ENCODE measurements at regions not wholly inside any gene's neighbourhood (a gene's known extent, or its start where the extent isn't known, plus 50 kb on each side); places are given as distances from the start of the nearest gene placed in this dataset.
"Not testable (repeated sequence)": the region's sequence is repeated elsewhere in the genome, so short reads cannot be mapped to it uniquely, and the experiment has no call there.

DNA sequence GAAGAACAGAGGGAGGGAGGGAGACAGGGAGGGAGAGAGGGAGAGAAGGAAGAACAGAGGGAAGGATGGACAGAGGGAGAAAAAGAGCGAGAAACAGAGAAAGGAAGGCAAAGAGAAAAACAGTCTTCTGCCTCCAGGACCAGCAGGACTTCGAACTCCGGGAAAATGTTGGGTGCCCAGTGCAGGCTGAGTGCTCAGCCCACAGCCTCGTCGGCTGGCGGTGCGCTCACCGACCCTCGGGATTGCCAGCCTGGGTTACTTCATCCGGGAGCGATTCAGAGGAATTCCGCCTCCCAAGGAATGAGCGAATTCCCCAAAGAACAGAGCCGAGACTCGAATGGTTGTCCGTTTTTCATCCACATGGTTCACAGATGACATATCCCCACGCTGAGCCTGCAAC is 1931.7 kb upstream of the DEFB115 start:
- H3K27ac Mint-ChIP-seq (ENCODE audit: low read depth); ATAC-seq (replicated peaks; ENCODE audit: extremely low read depth, poor library complexity, severe bottlenecking); DNase-seq (ENCODE audit: low spot score in 2 of 2); H3K36me3 Mint-ChIP-seq (ENCODE audit: insufficient read depth): not testable (repeated sequence)
- Mint-ChIP-seq H3K27me3 (peaks cover 12% of the 10 kb centered on the region), H3K4me3 (peak overlapping the region; percentile 51), H3K4me1 (peaks cover 10% of the 10 kb centered on the region), H3K9me3 (peaks cover 10% of the 10 kb centered on the region)

DNA sequence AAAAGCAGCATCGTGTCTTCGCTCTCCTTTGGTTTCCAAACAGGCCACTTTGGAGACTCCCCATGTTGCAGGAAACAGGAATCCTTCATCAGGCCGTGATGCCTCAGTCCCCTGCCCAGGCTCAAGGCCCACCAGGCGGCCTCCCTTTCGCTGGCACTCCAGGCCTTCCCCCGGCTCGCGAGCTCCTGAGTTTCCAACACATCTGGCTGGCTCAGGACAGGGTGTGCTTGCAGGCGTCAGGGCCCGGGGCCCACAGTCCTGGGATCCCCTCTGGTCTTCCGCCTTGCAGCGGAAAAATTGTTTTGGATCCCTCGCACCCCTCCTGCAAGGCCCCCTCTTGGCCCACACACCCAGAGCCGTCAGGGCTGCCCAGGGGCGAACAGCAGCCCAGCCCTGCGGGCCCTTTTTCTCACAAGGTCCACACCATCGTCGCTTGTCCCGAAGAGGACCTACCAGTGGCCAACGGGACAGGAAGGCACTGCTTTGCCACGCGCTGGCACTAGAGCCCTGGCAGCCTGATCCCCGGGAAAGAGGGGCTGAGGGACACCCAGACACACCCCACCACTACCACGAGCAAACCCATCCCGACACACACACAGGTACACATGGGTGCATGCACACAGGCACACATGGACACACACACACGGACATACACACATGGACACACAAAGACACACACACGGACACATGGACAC is 1930.9 kb upstream of the DEFB115 start:
- no peak for DNase-seq (ENCODE audit: low spot score in 2 of 2)
- H3K27ac Mint-ChIP-seq (ENCODE audit: low read depth): no peak overlapping the region
- peak; percentile 36 for ATAC-seq (replicated peaks; ENCODE audit: extremely low read depth, poor library complexity, severe bottlenecking)
- peaks cover 1% of the 10 kb centered on the region for H3K36me3 Mint-ChIP-seq (ENCODE audit: insufficient read depth)
- H3K9me3 Mint-ChIP-seq: peaks cover 12% of the 10 kb centered on the region
- H3K27me3 Mint-ChIP-seq: peaks cover 12% of the 10 kb centered on the region
- no peak overlapping the region for H3K4me3 Mint-ChIP-seq
- H3K4me1 Mint-ChIP-seq: peaks cover 10% of the 10 kb centered on the region

DNA sequence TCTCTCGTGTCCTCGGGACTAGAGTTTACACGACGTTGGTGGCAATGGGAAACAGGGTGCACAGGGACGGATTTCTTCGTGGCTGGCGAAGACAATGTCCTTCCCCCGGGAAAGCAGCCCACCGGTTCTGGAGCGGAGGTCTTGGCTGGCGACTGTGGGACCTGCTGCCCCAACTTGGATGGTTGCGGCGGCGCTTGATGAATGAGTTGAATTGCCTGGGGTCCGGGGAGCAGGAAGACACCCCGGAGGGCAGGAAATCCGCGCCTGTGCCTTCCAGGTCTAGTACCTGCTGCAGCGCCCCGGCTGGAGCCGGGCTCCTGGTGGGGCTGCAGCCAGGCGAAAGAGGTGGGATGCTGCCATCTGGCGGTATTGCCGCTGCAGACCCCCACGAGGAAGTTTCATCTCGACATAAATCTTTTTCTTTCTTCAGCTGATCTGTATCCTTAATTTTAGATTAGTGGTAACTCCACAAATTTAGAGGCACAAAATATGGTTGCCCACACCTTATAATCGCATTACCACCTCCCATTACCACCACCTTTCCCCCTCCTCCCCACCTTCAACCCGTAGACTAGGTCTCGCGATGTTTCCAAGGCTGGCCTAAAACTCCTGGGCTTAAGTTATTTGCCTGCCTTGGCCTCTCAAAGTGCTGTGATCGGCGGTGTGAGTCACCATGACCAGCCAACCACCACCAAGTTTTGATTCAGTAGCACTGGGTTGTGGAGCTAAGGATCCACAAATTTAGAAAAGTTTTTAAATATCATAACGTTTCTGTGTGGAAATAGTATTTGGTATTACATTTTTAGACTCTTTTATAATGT is 1929.7 kb upstream of the DEFB115 start:
- ATAC-seq (replicated peaks; ENCODE audit: extremely low read depth, poor library complexity, severe bottlenecking); DNase-seq (ENCODE audit: low spot score in 2 of 2); H3K27ac Mint-ChIP-seq (ENCODE audit: low read depth); H3K36me3 Mint-ChIP-seq (ENCODE audit: insufficient read depth); H3K4me3 Mint-ChIP-seq: not testable (repeated sequence)
- Mint-ChIP-seq H3K4me1 (peaks cover 10% of the 10 kb centered on the region), H3K9me3 (peaks cover 21% of the 10 kb centered on the region), H3K27me3 (peaks cover 12% of the 10 kb centered on the region)

DNA sequence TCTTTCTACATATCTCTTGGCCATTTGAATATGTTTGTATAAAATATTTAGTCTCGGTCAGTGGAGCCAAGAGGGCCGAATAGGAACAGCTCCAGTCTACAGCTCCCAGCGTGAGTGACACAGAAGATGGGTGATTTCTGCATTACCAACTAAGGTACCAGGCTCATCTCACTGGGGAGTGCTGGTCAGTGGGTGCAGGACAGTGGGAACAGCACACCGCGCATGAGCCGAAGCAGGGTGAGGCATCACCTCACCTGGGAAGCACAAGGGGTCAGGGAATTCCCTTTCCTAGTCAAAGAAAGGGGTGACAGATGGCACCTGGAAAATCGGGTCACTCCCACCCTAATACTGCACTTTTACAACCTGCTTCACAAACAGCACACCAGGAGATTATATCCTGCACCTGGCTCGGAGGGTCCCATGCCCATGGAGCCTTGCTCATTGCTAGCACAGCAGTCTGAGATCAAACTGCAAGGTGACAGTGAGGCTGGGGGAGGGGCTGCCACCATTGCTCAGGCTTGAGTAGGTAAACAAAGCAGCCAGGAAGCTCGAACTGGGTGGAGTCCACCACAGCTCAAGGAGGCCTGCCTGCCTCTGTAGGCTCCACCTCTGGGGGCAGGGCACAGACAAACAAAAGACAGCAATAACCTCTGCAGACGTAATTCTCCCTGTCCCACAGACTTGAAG is 1926.9 kb upstream of the DEFB115 start:
- H3K36me3 Mint-ChIP-seq (ENCODE audit: insufficient read depth); H3K27ac Mint-ChIP-seq (ENCODE audit: low read depth); ATAC-seq (replicated peaks; ENCODE audit: extremely low read depth, poor library complexity, severe bottlenecking); H3K4me3 Mint-ChIP-seq; DNase-seq (ENCODE audit: low spot score in 2 of 2): not testable (repeated sequence)
- peaks cover 32% of the 10 kb centered on the region for H3K9me3 Mint-ChIP-seq
- H3K4me1 Mint-ChIP-seq: peaks cover 10% of the 10 kb centered on the region
- peaks cover 12% of the 10 kb centered on the region for H3K27me3 Mint-ChIP-seq

DNA sequence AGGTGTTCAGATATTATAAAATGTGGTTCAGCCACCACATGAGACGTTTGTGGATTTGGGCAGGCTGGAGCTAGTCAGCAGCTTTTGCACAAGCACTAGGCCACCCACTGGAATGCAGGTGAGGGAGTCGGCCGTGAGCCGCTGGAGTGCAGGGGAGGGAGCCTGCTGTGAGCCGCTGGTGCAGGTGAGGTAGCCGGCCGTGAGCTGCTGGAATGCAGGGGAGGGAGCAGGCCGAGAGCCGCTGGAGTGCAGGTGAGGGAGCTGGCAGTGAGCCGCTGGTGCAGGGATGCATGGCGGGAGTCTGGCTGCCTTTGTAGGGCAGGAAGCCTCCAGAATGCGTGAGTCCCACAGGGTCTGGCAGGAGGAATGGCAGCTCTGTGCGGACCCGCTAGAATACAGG is 1907.6 kb upstream of the DEFB115 start:
- peaks cover 4% of the 10 kb centered on the region for H3K9me3 Mint-ChIP-seq
- no peaks in the 10 kb centered on the region for H3K4me1 Mint-ChIP-seq
- H3K27ac Mint-ChIP-seq (ENCODE audit: low read depth): no peak overlapping the region
- H3K27me3 Mint-ChIP-seq: no peaks in the 10 kb centered on the region
- no peak for DNase-seq (ENCODE audit: low spot score in 2 of 2)
- no peak for ATAC-seq (replicated peaks; ENCODE audit: extremely low read depth, poor library complexity, severe bottlenecking)
- no peak overlapping the region for H3K4me3 Mint-ChIP-seq
- H3K36me3 Mint-ChIP-seq (ENCODE audit: insufficient read depth): no peaks in the 10 kb centered on the region

DNA sequence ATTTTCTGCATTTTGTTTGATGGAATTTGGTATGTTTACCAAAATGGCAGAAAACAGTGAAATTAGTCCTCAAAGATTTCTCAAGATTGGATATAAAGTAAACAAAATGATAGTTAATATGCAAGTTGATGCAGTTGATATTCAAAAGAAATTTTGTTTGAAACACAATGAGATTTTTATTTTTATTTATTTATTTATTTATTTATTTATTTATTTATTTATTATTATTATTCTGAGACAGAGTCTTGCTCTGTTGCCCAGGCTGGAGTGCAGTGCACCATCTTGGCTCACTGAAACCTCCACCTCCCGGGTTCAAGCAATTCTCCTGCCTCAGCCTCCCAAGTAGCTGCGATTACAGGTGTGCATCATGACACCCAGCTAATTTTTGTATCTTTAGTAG is 1881.5 kb upstream of the DEFB115 start:
- not testable (repeated sequence) for H3K4me3 Mint-ChIP-seq; H3K9me3 Mint-ChIP-seq; H3K27me3 Mint-ChIP-seq; H3K36me3 Mint-ChIP-seq (ENCODE audit: insufficient read depth); DNase-seq (ENCODE audit: low spot score in 2 of 2); H3K4me1 Mint-ChIP-seq; H3K27ac Mint-ChIP-seq (ENCODE audit: low read depth); ATAC-seq (replicated peaks; ENCODE audit: extremely low read depth, poor library complexity, severe bottlenecking)

DNA sequence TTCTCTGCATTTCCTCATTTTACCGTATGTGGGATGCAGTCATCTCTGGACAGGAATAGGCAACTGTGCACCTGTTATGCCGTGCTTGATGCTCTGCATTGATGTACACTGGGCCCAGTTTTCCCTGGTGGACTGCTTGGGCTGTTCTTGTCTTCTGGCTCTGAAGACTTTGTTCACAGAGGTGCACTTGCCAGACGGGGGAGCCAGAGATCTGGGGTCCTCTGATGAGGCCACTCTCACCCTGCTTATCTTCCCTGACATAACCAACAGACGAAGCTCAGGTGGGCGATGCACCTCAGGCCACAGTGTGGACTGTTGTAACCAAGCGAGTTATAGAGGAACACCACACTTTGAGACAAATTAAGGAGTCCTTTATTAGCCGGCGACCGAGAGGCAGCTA is 1864.6 kb upstream of the DEFB115 start:
- DNase-seq (ENCODE audit: low spot score in 2 of 2); H3K4me3 Mint-ChIP-seq; H3K4me1 Mint-ChIP-seq; ATAC-seq (replicated peaks; ENCODE audit: extremely low read depth, poor library complexity, severe bottlenecking); H3K36me3 Mint-ChIP-seq (ENCODE audit: insufficient read depth); H3K27ac Mint-ChIP-seq (ENCODE audit: low read depth): not testable (repeated sequence)
- peaks cover 17% of the 10 kb centered on the region for H3K9me3 Mint-ChIP-seq
- peaks cover 43% of the 10 kb centered on the region for H3K27me3 Mint-ChIP-seq

DNA sequence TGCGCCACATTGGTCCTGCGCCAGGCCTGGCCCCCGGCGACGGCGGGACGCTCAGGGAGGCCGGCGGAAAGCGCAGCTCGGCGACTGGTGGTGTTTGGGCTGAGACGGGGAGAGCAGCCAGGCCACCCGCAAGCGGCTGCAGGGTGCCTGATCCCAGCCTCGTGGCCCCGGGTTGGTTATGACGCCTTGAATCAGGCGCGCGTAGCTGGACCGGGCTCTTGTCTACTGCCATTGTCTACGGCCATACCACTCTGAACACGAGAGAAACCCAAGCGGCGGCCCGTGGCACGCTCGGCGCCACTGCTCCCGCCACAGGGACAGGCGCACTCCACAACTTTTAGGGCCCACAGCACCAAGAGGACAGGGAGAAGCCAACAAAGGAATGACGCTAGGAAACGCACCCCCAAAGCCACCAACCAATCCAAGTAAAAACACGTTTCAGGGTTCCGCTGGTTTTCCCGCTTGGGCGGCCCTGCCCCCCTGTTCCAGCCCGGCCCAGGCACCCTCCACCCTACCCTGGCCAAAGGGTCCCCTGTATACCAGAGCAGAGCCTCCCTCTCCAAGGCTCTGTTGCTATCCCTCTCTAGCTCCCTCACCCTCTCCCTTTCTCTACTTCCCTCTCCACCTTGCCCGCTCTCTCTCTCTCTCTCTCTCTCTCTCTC is 1849.3 kb upstream of the DEFB115 start:
- Mint-ChIP-seq H3K4me1 (peaks cover 4% of the 10 kb centered on the region), H3K27me3 (peaks cover 50% of the 10 kb centered on the region), H3K36me3 (ENCODE audit: insufficient read depth) (no peaks in the 10 kb centered on the region), H3K4me3 (peak overlapping the region; percentile 3), H3K27ac (ENCODE audit: low read depth) (no peak overlapping the region), H3K9me3 (peaks cover 23% of the 10 kb centered on the region)
- no peak for DNase-seq (ENCODE audit: low spot score in 2 of 2)
- ATAC-seq (replicated peaks; ENCODE audit: extremely low read depth, poor library complexity, severe bottlenecking): no peak

DNA sequence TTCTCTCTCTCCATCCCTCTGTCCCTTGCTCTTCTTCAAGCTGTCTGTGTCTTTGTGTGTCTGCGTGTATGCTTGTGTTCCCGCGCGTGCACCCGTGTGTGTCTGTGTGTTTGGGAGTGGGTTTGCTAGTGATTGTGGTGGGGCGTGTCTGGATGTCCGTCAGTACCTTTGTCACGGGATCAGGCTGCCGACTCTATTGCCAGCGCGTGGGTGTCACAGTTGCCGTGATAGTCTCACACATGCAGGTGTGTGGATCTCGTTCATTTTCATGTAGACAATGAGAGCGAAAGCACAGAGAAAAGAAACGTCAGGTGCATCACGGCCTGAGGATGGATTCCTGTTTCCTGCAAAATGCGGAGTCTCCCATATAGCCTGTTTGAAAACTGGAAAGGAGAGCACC is 1848.8 kb upstream of the DEFB115 start:
- peaks cover 28% of the 10 kb centered on the region for H3K9me3 Mint-ChIP-seq
- H3K36me3 Mint-ChIP-seq (ENCODE audit: insufficient read depth); ATAC-seq (replicated peaks; ENCODE audit: extremely low read depth, poor library complexity, severe bottlenecking); H3K27ac Mint-ChIP-seq (ENCODE audit: low read depth); DNase-seq (ENCODE audit: low spot score in 2 of 2); H3K4me1 Mint-ChIP-seq: not testable (repeated sequence)
- H3K4me3 Mint-ChIP-seq: peak overlapping the region; percentile 3
- H3K27me3 Mint-ChIP-seq: peaks cover 56% of the 10 kb centered on the region

DNA sequence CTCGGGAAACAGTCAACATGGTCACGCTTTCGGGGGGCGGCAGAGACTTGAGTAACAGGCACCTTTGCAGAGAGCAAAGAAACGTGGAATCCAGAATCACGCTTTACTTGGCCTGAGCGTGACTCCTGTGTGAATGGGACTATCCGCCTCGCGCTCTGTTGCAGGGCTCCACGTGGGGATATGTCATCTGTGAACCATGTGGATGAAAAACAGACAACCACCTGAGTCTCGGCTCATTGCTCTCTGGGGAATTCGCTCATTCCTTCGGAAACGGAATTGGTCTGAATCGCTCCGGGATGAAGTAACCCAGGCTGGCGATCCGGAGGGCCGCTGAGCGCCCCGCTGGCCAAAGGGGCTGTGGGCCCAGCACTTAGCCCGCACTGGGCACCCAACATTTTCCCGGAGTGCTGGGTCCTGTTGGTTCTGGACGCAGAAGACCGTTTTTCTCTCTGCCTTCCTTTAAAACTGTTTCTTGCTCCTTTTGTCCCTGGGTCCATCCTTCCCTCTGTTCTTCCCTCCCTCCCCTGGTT is 1848.2 kb upstream of the DEFB115 start:
- Mint-ChIP-seq H3K27me3 (peaks cover 58% of the 10 kb centered on the region), H3K9me3 (peaks cover 29% of the 10 kb centered on the region)
- not testable (repeated sequence) for DNase-seq (ENCODE audit: low spot score in 2 of 2); ATAC-seq (replicated peaks; ENCODE audit: extremely low read depth, poor library complexity, severe bottlenecking); H3K4me1 Mint-ChIP-seq; H3K36me3 Mint-ChIP-seq (ENCODE audit: insufficient read depth); H3K4me3 Mint-ChIP-seq; H3K27ac Mint-ChIP-seq (ENCODE audit: low read depth)

DNA sequence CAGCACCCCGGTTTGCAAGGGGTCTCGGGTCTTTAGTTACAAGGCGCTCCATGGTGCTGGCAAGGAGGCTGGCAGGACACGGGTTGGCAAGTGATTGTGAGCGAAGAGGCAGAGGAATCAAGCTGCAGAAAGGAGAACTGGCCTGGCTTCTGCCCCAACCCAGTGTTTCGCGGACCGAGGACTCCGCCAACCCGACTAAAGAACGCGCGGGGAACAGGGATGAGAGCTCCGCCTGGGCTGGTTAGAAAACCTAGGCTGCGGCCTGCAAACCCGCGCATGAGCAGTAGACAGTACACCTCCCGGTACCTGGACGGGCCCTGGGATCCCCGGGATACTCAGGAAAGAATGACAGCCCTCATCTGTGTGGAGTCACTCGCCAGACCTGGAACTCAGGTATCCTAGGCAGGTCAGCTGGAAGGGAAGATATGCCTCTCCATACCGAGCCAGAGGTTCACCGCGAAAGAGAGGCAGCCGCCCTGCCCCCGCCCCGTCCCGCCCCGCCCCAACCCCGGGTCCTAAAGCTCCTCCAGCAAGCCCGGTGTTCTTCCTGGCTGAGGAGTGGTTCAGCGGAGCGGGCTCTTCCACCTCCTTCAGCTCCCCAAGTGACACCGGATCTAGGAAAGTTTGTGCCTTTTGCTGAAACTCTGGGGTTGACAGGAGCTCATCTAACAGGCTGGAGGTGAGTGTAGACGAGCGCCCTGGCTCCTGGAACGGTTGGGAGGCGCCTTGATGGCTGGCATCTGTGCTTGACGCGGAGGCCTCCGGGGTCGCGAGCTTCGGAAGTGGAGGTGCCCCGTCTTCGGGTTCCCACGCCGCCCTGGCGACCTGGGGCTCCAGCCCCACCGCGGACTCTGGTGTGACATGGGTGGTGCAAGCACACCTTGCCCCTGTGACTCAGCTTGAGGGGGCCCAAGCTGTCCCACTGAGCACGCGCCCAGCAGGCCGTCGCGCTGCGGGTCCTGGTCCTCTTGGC is 1847.3 kb upstream of the DEFB115 start:
- Mint-ChIP-seq H3K27ac (ENCODE audit: low read depth) (no peak overlapping the region), H3K9me3 (peaks cover 23% of the 10 kb centered on the region), H3K4me3 (peak overlapping the region; percentile 55), H3K36me3 (ENCODE audit: insufficient read depth) (no peaks in the 10 kb centered on the region), H3K27me3 (peaks cover 58% of the 10 kb centered on the region), H3K4me1 (peaks cover 9% of the 10 kb centered on the region)
- ATAC-seq (replicated peaks; ENCODE audit: extremely low read depth, poor library complexity, severe bottlenecking) (no peak), DNase-seq (ENCODE audit: low spot score in 2 of 2) (no peak)
